SKM-1 (cell line): ENCODE measurements at regions not wholly inside any gene's neighbourhood (a gene's known extent, or its start where the extent isn't known, plus 50 kb on each side); places are given as distances from the start of the nearest gene placed in this dataset.

Experiments
- DNase-seq: peaks from one replicate; lab custom pipeline; 2025; ENCODE audit not compliant: unreplicated experiment; lab: John Stamatoyannopoulos, UW

GRCh38 chr12:24608108-24608507 lies 340.8 kb downstream of the BCAT1 start:
- no peak for DNase-seq

GRCh38 chr12:24605916-24606315 lies 343.0 kb downstream of the BCAT1 start:
- DNase-seq = no peak

GRCh38 chr12:24605466-24605865 lies 343.4 kb downstream of the BCAT1 start:
- no peak for DNase-seq

GRCh38 chr12:24603371-24603770 lies 345.5 kb downstream of the BCAT1 start:
- no peak for DNase-seq

GRCh38 chr12:24600996-24601395 lies 347.9 kb downstream of the BCAT1 start:
- no peak for DNase-seq

GRCh38 chr12:24600551-24600950 lies 348.4 kb downstream of the BCAT1 start:
- no peak for DNase-seq

- no peak for DNase-seq
Measured at GRCh38 chr12:24599736-24600135, 349.2 kb downstream of the BCAT1 start.

GRCh38 chr12:24597580-24597979 lies 351.3 kb downstream of the BCAT1 start:
- no peak for DNase-seq

- DNase-seq = peak; percentile 11
Measured at GRCh38 chr12:24596768-24597388, 352.0 kb downstream of the BCAT1 start.

GRCh38 chr12:24595652-24596235 lies 353.2 kb downstream of the BCAT1 start:
- DNase-seq = no peak

- DNase-seq = no peak
Measured at GRCh38 chr12:24591715-24592440, 357.0 kb downstream of the BCAT1 start.

- no peak for DNase-seq
Measured at GRCh38 chr12:24591079-24591626, 357.7 kb downstream of the BCAT1 start.

GRCh38 chr12:24586293-24586692 lies 362.6 kb downstream of the BCAT1 start:
- DNase-seq = no peak

GRCh38 chr12:24584032-24584675 lies 364.7 kb downstream of the BCAT1 start:
- DNase-seq = no peak

- no peak for DNase-seq
Measured at GRCh38 chr12:24582954-24583601, 365.8 kb downstream of the BCAT1 start.

- DNase-seq = no peak
Measured at GRCh38 chr12:24574538-24574937, 374.4 kb downstream of the BCAT1 start.

GRCh38 chr12:24573621-24574020 lies 375.3 kb downstream of the BCAT1 start:
- no peak for DNase-seq

GRCh38 chr12:24565300-24565699 lies 383.6 kb downstream of the BCAT1 start:
- no peak for DNase-seq

GRCh38 chr12:24562771-24563431 lies 386.0 kb downstream of the BCAT1 start:
- no peak for DNase-seq

- no peak for DNase-seq
Measured at GRCh38 chr12:24561882-24562770, 386.8 kb downstream of the BCAT1 start.
